Superior temporal gyrus (tissue), 1 donor: ENCODE measurements at regions not wholly inside any gene's neighbourhood (a gene's known extent, or its start where the extent isn't known, plus 50 kb on each side); places are given as distances from the start of the nearest gene placed in this dataset.

Source experiments
- DNase-seq: peaks from one replicate; pipeline ENCODE4 v3.0.0-alpha.2; 2016; ENCODE audit errors: extremely low spot score

DNA sequence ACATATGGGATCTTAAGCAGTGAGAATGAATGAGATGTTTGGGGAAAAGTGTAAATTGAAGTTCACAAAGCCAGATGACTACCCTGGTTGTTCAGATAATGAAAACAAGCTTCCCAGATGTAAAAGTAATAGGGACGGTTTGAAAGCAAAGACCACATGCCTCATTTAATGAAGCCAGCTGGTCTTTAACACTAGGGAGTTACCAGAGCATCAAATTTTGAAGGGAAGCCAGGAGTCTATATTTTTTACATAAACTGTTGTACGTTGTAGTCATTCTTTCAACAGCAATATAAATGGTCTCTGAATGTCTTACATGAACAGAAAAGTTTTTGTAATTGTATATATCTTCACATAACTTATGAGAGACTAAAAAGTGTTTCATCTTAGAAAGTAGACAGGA, 2604.5 kb upstream of the PCDH20 start:
- no peak for DNase-seq

- no peak for DNase-seq
Observed at GRCh38 chr13:64007339-64007738, 2591.7 kb upstream of the PCDH20 start.

DNA sequence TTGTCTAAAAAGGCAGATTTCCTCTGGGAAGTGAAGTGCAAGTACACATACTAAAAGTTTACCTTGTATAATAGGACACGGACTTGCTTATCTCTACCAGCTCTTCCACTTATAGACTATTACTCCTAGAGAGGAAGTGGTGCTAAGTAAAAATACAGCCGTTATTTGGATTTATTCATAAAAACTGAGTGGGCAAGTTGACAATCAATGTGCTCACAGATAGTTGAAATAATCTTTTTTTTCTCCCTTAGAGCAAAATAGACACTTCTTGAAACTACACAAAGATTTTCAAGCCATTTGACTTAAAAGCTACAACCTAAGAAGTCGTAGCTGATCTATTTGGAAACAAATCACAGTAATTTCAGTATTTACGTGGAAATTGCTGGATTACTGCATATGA, 2584.7 kb upstream of the PCDH20 start:
- DNase-seq: no peak

DNA sequence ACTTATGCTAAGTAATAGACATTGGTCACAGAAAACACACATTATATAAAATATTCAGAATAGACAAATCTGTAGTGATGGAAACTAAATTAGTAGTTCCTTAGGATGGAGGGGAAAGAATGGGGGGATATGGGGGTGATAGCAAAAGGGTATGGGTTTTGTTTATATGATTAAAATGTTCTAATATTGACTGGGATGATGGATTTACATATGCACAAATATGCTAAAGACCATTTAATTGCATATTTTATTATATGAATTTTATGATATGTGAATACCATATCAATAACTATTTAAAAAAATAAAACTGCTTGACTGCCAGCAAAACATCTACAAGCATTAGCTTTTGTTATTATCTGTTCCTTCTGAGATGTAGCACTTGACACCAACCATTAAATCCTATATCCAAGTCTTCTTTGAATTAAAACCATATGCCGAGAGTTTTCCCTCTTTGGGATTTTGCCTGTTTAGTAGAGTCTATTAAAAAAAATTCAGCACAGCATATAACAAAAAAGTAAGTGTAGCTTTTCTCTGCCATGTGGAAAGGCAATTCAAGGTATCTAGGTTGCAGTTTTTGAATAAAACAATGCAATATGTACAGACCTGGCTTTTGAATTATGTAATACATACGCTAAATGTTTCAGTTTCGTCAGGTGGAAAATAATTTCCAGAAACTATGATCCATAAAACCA, 2584.1 kb upstream of the PCDH20 start:
- DNase-seq: no peak

DNA sequence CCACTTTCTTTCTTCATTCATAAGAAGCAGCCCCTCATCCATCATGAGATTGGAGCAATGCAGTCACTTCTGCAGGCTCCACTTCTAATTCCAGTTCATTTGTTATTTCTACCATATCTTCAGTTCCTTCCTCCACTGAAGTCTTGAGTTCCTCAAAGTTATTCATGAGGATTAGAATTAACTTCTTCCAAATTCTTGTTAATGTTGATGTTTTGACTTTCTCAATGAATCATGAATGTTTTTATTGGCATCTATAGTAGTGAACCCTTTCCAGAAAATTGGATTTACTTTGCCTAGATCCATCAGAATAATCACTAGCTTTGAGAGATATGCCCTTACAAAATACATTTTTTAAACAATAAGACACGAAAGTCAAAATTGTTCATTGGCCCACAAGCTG, 2567.7 kb upstream of the PCDH20 start:
- DNase-seq: no peak

DNA sequence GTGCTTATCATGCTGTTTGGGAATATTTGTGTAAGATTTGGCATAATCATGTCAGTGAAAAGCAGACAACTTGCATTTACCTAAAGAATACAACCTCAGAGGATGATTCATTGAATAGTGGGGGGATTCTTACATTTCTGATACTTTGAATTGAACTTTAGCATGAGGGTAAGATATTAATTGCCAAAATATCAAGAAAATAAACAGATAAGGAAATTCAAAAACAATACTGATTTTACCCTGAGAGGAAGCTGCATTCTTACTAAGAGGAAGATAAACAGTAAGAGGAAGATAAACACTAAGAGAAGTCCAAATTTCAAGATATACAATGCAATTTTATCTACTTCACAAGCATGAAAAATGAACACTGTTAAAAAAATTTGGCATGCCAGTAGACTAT, 2564.3 kb upstream of the PCDH20 start:
- no peak for DNase-seq

DNA sequence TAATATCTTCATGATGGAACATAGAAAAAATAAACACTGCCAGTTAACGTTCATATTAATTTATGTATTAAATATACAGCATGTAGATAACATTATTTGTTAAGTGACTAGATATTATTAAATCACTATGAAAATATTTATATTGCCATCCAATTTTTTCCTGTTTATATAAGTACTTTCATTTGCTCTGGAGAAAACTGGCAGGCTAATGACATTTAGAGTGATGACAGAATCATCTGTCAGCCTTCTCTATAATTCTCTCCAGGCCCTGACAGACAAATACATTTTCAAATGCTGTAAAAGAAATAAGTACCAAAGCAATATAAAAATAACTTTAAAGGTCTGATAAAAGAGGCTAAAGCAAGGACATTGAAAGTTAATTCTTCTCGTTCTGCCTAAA, 2556.7 kb upstream of the PCDH20 start:
- DNase-seq: no peak

GRCh38 chr13:63954683-63955082, 2539.0 kb upstream of the PCDH20 start:
- no peak for DNase-seq

DNA sequence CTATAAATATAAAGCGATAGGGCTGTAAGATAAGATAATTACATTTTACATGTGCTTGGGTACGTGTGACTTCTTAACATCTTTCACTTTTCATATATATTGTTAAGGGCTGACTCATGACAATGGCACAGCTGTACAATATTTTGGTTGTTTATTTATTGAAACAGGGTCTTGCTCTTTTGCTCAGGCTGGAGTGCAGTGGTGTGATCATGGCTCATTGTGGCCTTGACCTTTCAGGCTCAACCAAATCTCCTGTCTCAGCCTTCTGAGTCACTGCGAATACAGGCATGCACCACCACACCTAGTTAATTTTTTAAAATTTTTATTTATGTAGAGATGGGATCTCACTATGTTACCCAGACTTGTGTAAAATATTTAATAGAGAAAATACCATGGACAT, 2532.4 kb upstream of the PCDH20 start:
- no peak for DNase-seq

GRCh38 chr13:63944911-63945310, 2529.3 kb upstream of the PCDH20 start:
- no peak for DNase-seq

DNA sequence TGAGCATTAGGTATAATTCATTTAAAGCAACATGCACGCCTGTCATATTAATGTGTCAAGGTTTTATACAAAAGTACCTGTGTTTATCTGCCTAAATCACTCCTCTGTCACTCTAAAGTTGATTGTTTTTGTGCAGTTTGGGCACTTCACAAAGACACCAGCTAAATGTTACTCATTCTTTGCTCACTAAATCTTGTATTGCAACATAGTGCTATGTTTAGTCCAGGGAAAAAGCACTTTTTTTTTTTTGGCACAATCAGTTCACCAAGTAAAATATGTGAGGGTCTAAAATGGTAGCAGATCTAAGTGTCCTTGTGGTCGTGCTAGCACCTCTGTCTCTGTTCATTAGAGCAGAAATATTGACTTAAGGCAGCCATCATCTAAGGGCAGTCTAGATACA, 2526.7 kb upstream of the PCDH20 start:
- DNase-seq: no peak

DNA sequence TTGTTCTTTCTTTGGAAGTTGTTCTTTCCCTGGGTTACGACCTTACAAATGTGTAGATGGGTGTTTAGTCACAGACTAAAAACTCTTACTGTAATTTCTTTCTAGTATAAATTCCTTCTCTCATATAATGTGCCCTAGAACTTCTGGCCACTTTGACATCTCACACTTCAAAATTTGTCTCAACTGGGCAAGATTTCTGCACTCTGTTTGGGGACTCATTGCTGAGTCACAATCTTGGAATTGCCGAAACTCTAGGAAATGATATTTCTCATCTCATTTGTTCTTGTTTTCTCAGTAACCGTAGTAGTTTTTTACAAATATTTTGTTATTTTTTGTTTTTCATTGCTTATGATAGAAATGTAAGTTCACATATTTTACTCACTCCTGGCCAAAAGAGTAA, 2523.2 kb upstream of the PCDH20 start:
- no peak for DNase-seq

GRCh38 chr13:63910511-63910910, 2494.9 kb upstream of the PCDH20 start:
- DNase-seq: no peak

DNA sequence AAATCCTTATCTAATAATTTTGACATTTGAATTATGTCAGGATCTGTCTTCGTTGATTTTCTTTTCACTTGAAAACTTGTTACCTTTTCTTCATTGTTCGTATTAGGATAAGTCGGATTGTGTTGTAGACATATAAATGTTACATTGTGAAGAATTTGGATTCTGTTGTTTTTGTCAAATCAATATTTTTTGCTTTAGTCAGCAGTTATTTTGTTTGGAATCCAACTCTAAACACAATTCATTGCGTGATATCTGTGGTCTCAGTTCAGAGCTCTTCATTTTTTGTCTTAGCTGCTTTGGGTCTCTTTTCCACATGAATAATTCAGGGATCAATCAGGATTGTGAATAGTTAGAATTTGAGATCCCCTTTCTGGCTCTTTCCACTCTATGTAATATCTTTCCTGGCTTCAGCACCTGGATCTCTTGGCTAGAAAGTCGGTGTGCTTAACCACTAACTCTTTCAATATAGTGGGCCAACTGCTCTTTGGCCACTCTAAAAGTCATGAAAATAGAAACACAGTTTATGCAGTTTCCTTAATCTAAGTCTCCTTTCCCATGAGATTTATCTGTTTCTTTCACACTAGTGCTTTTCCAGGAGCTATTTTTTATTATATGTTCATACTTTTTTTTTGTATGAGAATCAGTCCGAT, 2494.2 kb upstream of the PCDH20 start:
- DNase-seq: no peak

- DNase-seq: no peak
Observed at GRCh38 chr13:63902141-63902540, 2486.5 kb upstream of the PCDH20 start.

DNA sequence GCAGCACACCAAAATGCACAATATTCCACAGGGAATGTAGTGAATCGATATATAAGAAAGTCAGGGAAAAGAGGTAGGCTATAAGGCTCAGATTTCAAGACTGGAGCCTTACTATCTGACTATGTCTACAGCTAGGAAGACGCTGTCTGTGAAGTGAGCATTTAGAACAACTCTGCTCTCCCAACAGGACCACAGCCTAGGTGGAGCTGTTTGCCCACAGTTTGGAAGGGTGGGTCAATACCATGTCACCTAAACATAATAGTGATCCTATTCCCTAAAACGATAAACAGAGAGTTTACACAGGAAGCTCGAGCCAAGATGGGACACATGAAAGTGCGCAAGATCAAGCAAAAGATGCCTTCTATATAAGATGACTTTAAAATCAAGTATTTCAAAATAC, 2486.0 kb upstream of the PCDH20 start:
- DNase-seq: no peak

GRCh38 chr13:63900406-63900805, 2484.8 kb upstream of the PCDH20 start:
- DNase-seq: no peak

- DNase-seq: no peak
Observed at GRCh38 chr13:63896321-63896720, 2480.7 kb upstream of the PCDH20 start.

- no peak for DNase-seq
Observed at GRCh38 chr13:63882052-63882451, 2466.4 kb upstream of the PCDH20 start.

GRCh38 chr13:63880705-63881104, 2465.1 kb upstream of the PCDH20 start:
- DNase-seq: no peak

DNA sequence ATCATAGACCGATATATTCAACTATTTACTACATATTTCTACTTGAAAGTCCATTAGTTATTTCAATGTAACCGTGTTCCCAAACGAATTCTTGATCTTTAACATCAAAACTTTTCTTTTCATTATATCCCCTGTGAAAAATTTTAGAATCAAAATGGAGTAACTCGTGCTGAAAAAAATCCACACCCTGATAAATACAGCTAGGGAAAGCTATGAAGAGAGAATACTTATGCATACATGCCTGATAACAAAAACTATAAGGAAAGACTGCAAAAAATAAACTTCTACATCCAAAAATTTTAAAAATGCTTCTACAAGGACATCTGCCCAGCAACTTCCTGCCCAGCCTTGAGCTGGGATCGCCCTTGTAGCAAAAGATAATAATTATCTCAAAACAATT, 2458.3 kb upstream of the PCDH20 start:
- DNase-seq: no peak

- DNase-seq: no peak
Observed at GRCh38 chr13:63864171-63864902, 2448.7 kb upstream of the PCDH20 start.

GRCh38 chr13:63855457-63856118, 2439.9 kb upstream of the PCDH20 start:
- no peak for DNase-seq
